OCI-LY1 (cell line): ENCODE measurements at regions not wholly inside any gene's neighbourhood (a gene's known extent, or its start where the extent isn't known, plus 50 kb on each side); places are given as distances from the start of the nearest gene placed in this dataset.

ENCODE experiments used
- H2AFZ ChIP-seq: fragments of 200-600 bp; sonication (generic), shearing (Covaris generic); 2 replicates; pipeline ENCODE4 v1.6.0; 2014; ENCODE audit warnings: antibody characterized with exemption, mild to moderate bottlenecking, low read length
- H3F3A ChIP-seq: fragments of 200-600 bp; sonication (generic), shearing (Covaris generic); 2 replicates; pipeline ENCODE4 v1.6.0; 2014; ENCODE audit warnings: mild to moderate bottlenecking, antibody characterized with exemption, low read length, moderate library complexity; ENCODE audit not compliant: insufficient read depth
- H3K27ac ChIP-seq: fragments of 200-600 bp; sonication (generic); 2 replicates; pipeline ENCODE4 v1.5.1; 2014; ENCODE audit warnings: low read length, mixed run types, mild to moderate bottlenecking, low read depth; ENCODE audit not compliant: poor library complexity, severe bottlenecking
- H3K27me3 ChIP-seq: fragments of 200-600 bp; sonication (generic); 2 replicates; pipeline ENCODE4 v1.6.0; 2014; ENCODE audit warnings: antibody characterized with exemption, mild to moderate bottlenecking, low read length, moderate library complexity; ENCODE audit not compliant: insufficient read depth
- H3K36me3 ChIP-seq: fragments of 200-600 bp; sonication (generic); 2 replicates; pipeline ENCODE4 v1.6.1; 2014; ENCODE audit warnings: mild to moderate bottlenecking, antibody characterized with exemption, low read length, moderate library complexity, mixed read lengths; ENCODE audit not compliant: insufficient read depth
- H3K4me1 ChIP-seq: fragments of 200-600 bp; sonication (generic); 2 replicates; pipeline ENCODE4 v1.5.1; 2014; ENCODE audit warnings: mild to moderate bottlenecking, low read length, moderate library complexity; ENCODE audit not compliant: insufficient read depth, severe bottlenecking
- H3K4me2 ChIP-seq: fragments of 200-600 bp; sonication (generic), shearing (Covaris generic); 2 replicates; pipeline ENCODE4 v1.6.1; 2014; ENCODE audit warnings: low read length
- H3K4me3 ChIP-seq: fragments of 200-600 bp; sonication (generic); 2 replicates; pipeline ENCODE4 v1.5.1; 2014; ENCODE audit warnings: low read length, low read depth, mild to moderate bottlenecking, mixed read lengths; ENCODE audit not compliant: poor library complexity, severe bottlenecking
- H3K79me2 ChIP-seq: fragments of 200-600 bp; shearing (Covaris generic); 2 replicates; pipeline ENCODE4 v1.6.1; 2016; ENCODE audit warnings: mixed run types, low read length, mixed read lengths; ENCODE audit not compliant: insufficient read depth
- H3K9ac ChIP-seq: fragments of 200-600 bp; sonication (generic), shearing (Covaris generic); 2 replicates; pipeline ENCODE4 v1.6.1; 2014; ENCODE audit warnings: mild to moderate bottlenecking, low read length, mixed read lengths
- H3K9me2 ChIP-seq: fragments of 200-600 bp; sonication (generic), shearing (Covaris generic); 2 replicates; pipeline ENCODE4 v1.6.1; 2014; ENCODE audit warnings: low read depth, mild to moderate bottlenecking, low read length, mixed read lengths
- H3K9me3 ChIP-seq: fragments of 200-600 bp; shearing (Covaris generic); 2 replicates; pipeline ENCODE4 v1.6.1; 2014; ENCODE audit warnings: low read length, mixed read lengths
- H4K20me1 ChIP-seq: fragments of 200-600 bp; sonication (generic), shearing (Covaris generic); 2 replicates; pipeline ENCODE4 v1.6.0; 2016; ENCODE audit warnings: mild to moderate bottlenecking, low read length; ENCODE audit not compliant: insufficient read depth
- CTCF ChIP-seq: fragments of 200-600 bp; sonication (generic), shearing (Covaris generic); IDR thresholded peaks from 2 replicates; pipeline ENCODE4 v1.5.1; 2017; ENCODE audit warnings: mild to moderate bottlenecking, antibody characterized with exemption, low read length, moderate library complexity, mixed read lengths
- EZH2 ChIP-seq: fragments of 200-600 bp; sonication (generic), shearing (Covaris generic); IDR thresholded peaks from 2 replicates; pipeline ENCODE4 v1.8.0; 2017; ENCODE audit warnings: borderline replicate concordance, mixed run types, mild to moderate bottlenecking, antibody characterized with exemption, low read length, moderate library complexity, mixed read lengths

DNA sequence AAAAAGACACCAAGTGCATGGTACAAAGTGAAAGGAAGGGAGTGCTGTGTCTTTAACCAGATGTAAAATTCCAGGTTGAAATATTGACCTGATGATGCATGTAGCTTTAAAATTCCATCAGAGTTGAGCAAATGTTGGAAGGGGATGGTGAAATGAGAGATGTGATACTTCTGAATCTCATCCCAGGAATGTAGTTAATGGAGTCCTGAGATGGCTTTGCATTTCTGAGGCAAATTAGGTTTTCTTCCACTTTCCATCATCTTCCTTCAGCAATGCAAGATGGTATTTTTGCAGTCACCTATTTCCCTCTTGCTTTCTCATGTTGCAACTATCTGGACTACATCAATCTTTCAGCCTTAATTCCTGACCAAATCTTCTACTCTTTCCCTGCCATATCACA lies 194.1 kb upstream of the MIR17HG start:
- Histone ChIP-seq H3K9me2 (no peaks in the 10 kb centered on the region), H3K9me3 (no peaks in the 10 kb centered on the region), H3K4me1 (no peaks in the 10 kb centered on the region), H3K27ac (no peak overlapping the region), H2AFZ (no peak overlapping the region), H3K27me3 (no peaks in the 10 kb centered on the region), H3F3A (no peaks in the 10 kb centered on the region), H3K4me2 (no peak overlapping the region), H3K4me3 (no peak overlapping the region), H3K79me2 (no peaks in the 10 kb centered on the region), H3K36me3 (no peaks in the 10 kb centered on the region), H3K9ac (no peak overlapping the region), H4K20me1 (no peaks in the 10 kb centered on the region)
- TF ChIP-seq CTCF: no peak
- no peak for TF ChIP-seq EZH2

DNA sequence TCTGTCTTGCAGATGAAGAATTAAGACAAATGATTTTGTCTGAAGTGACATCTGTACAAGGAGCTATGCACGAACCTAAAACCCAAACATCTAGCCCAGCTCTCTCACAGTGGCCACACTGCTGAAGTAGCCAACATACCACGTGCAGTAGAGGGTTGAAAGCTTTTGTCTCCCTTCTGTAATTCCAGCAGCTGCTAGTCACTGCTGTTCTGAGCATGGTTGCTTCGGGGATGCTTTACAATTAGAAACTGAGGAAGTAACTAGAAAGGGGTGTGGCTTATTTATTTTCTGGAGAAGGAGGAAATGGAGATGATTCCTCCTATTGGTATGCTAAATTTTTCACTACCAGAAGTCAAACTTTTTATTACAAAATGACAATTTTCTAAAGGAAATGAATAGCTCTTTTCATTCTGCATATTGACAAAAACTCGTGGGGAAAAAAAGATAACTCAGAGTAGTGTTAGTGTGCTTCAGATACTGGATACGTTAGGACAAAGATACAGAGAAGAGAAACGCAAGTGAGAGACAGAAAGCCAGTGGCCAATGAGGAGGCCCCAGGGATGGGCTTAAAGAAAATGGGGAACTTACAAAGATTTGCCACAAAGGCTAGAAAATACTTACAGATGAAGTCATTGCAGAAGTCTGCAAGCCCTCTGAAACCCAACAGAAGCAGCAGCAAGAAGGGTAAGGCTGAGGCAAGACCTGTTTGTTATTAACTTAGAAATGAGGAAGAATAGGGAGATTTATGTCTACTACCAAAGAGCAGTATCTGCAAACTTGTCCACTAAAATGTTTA lies 192.7 kb upstream of the MIR17HG start:
- Histone ChIP-seq H3K79me2 (no peaks in the 10 kb centered on the region), H2AFZ (no peak overlapping the region), H3K4me2 (no peak overlapping the region), H3K27me3 (no peaks in the 10 kb centered on the region), H4K20me1 (no peaks in the 10 kb centered on the region), H3K9ac (no peak overlapping the region), H3K9me2 (no peaks in the 10 kb centered on the region), H3K36me3 (no peaks in the 10 kb centered on the region), H3K4me1 (no peaks in the 10 kb centered on the region), H3K4me3 (no peak overlapping the region), H3K27ac (no peak overlapping the region), H3F3A (no peaks in the 10 kb centered on the region), H3K9me3 (no peaks in the 10 kb centered on the region)
- no peak for TF ChIP-seq CTCF
- TF ChIP-seq EZH2: no peak

DNA sequence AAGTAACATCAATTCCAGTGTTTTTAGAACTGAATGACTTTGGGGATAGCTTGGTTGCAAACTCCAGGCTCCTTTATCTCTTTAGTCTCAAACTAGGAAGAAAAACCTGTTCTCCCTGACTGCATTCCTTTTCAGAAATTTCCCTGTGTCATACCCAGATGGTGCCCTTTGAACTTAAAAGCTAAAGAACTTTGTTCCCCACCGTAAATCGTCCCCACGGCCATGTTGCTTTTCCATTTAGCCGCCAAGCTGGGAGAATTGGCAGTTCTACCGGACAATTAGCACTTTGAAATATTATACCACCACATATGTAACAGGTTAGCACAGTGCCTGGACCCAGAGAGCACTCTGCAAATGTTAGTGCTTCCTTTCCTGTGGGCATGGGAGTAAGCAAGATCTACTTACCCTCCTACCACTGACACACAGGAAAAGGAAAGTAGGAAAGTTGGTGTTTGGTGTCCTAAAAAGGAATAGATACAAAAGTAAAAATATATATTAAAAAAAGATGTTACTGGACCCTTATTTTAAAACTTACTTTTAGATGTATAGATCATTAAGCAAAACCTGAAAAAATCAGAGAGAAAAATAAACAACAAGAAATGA lies 191.9 kb upstream of the MIR17HG start:
- H4K20me1 ChIP-seq: no peaks in the 10 kb centered on the region
- no peak for TF ChIP-seq CTCF
- no peak for TF ChIP-seq EZH2
- no peak overlapping the region for H3K27ac ChIP-seq
- no peaks in the 10 kb centered on the region for H3K4me1 ChIP-seq
- no peak overlapping the region for H3K4me2 ChIP-seq
- H3K9me2 ChIP-seq: no peaks in the 10 kb centered on the region
- H3K4me3 ChIP-seq: no peak overlapping the region
- no peak overlapping the region for H3K9ac ChIP-seq
- H3K27me3 ChIP-seq: no peaks in the 10 kb centered on the region
- no peak overlapping the region for H2AFZ ChIP-seq
- H3K79me2 ChIP-seq: no peaks in the 10 kb centered on the region
- H3K9me3 ChIP-seq: no peaks in the 10 kb centered on the region
- no peaks in the 10 kb centered on the region for H3F3A ChIP-seq
- H3K36me3 ChIP-seq: no peaks in the 10 kb centered on the region
